ENCODE measurements at regions not wholly inside any gene's neighbourhood (a gene's known extent, or its start where the extent isn't known, plus 50 kb on each side); places are given as distances from the start of the nearest gene placed in this dataset.

GRCh38 chr5:62938927-62939326, 360.3 kb downstream of the LRRC70 start:
- Histone ChIP-seq H3K36me3 (ENCODE audit: insufficient read depth, low read length) (no peaks in the 10 kb centered on the region), H3K27ac (no peak overlapping the region), H3K9ac (ENCODE audit: insufficient read length) (no peak overlapping the region), H3K9me3 (ENCODE audit: low read depth, low read length) (no peaks in the 10 kb centered on the region), H3K4me3 (no peak overlapping the region)
- DNase-seq (ENCODE audit: low read depth, low spot score) = no peak
- no peak for TF ChIP-seq EZH2 (IDR thresholded peaks at IDR 0.05)
- TF ChIP-seq FOXP2 (optimal IDR thresholded peaks at IDR 0.05; ENCODE audit: control extremely low read depth, extremely low read length, insufficient read depth) = no peak

DNA sequence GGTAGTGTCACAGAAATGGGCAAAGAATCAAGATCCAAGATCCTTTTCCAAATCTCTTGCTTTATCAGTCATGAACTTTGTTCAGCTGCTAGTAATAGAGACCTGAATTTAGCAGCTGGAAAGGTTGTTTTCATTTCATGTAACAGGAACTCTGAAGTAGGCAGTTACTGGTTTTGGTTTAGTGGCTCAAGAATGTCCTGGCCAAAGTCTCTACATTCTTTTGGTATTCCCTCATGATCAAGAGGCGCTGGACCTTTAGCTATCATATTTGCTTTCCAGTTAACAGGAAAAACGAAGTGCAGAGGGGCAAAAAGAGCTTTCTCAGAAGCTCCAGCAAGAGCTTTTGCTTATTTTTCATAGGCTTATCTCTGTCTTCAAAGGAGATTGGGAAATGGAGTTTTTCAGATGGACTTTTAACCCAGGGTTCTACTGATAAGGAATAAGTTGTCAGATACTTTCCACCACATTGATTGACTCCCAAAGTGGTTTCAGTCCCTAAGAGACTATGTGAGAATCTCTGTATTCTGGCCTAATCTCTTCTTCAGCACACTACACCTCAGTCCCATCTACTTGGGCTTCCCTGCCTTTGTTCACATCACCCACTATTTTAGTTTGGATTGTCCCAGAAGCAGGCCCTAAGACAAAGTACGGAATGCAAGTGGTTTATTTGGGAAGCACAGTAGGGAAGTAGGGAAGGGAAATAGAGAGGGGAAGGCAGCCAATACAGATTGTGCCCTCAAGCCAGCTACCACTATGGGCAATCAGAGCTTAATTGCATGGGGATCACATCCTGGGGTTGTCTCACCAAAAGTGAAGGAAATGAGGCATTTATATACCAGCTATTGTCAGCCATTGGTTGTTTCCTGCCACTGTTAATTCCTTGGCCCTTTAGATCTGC, 359.3 kb downstream of the LRRC70 start:
- no peak overlapping the region for H3K4me3 ChIP-seq
- no peaks in the 10 kb centered on the region for H3K9me3 ChIP-seq (ENCODE audit: low read depth, low read length)
- no peak overlapping the region for H3K27ac ChIP-seq
- no peak overlapping the region for H3K9ac ChIP-seq (ENCODE audit: insufficient read length)
- DNase-seq (ENCODE audit: low read depth, low spot score) = no peak
- TF ChIP-seq EZH2 (IDR thresholded peaks at IDR 0.05) = no peak
- no peak for TF ChIP-seq FOXP2 (optimal IDR thresholded peaks at IDR 0.05; ENCODE audit: control extremely low read depth, extremely low read length, insufficient read depth)
- TF ChIP-seq POLR2AphosphoS5 (IDR thresholded peaks at IDR 0.05; ENCODE audit: borderline replicate concordance, low read depth, low read length) = no peak
- H3K36me3 ChIP-seq (ENCODE audit: insufficient read depth, low read length) = no peaks in the 10 kb centered on the region

GRCh38 chr5:62935660-62936059, 357.0 kb downstream of the LRRC70 start:
- DNase-seq (ENCODE audit: low read depth, low spot score) = no peak
- H3K9ac ChIP-seq (ENCODE audit: insufficient read length) = no peak overlapping the region
- no peak for TF ChIP-seq FOXP2 (optimal IDR thresholded peaks at IDR 0.05; ENCODE audit: control extremely low read depth, extremely low read length, insufficient read depth)
- H3K27ac ChIP-seq = no peak overlapping the region
- H3K9me3 ChIP-seq (ENCODE audit: low read depth, low read length) = no peaks in the 10 kb centered on the region
- no peaks in the 10 kb centered on the region for H3K36me3 ChIP-seq (ENCODE audit: insufficient read depth, low read length)
- H3K4me3 ChIP-seq = no peak overlapping the region

DNA sequence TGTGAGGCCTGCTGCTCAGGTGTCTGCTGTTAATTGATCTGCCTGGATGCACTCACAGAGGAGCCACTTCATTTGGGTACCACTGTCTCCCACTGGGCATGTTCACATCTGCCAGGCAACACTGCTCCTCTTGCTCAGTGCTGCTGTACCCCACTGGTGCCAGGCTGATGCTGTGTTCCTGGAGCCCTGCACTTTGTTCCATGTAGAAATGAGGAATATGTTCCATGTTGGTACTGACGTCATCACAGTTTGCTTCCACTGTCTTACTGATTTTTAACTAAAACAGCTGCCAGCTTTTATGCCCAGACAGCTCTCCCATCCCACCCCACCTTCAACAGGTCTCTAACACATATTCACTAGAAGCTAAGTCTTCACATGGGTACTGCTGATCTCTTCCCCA, 355.7 kb downstream of the LRRC70 start:
- Histone ChIP-seq H3K36me3 (ENCODE audit: insufficient read depth, low read length) (no peaks in the 10 kb centered on the region), H3K4me3 (no peak overlapping the region), H3K27ac (no peak overlapping the region), H3K9ac (ENCODE audit: insufficient read length) (no peak overlapping the region), H3K9me3 (ENCODE audit: low read depth, low read length) (no peaks in the 10 kb centered on the region)
- TF ChIP-seq FOXP2 (optimal IDR thresholded peaks at IDR 0.05; ENCODE audit: control extremely low read depth, extremely low read length, insufficient read depth) = no peak
- no peak for TF ChIP-seq POLR2AphosphoS5 (IDR thresholded peaks at IDR 0.05; ENCODE audit: borderline replicate concordance, low read depth, low read length)
- TF ChIP-seq EZH2 (IDR thresholded peaks at IDR 0.05) = no peak
- DNase-seq (ENCODE audit: low read depth, low spot score) = no peak

GRCh38 chr5:62933261-62933660, 354.6 kb downstream of the LRRC70 start:
- H3K27ac ChIP-seq = no peak overlapping the region
- TF ChIP-seq FOXP2 (optimal IDR thresholded peaks at IDR 0.05; ENCODE audit: control extremely low read depth, extremely low read length, insufficient read depth) (no peak), POLR2AphosphoS5 (IDR thresholded peaks at IDR 0.05; ENCODE audit: borderline replicate concordance, low read depth, low read length) (no peak), EZH2 (IDR thresholded peaks at IDR 0.05) (no peak)
- no peak for DNase-seq (ENCODE audit: low read depth, low spot score)

DNA sequence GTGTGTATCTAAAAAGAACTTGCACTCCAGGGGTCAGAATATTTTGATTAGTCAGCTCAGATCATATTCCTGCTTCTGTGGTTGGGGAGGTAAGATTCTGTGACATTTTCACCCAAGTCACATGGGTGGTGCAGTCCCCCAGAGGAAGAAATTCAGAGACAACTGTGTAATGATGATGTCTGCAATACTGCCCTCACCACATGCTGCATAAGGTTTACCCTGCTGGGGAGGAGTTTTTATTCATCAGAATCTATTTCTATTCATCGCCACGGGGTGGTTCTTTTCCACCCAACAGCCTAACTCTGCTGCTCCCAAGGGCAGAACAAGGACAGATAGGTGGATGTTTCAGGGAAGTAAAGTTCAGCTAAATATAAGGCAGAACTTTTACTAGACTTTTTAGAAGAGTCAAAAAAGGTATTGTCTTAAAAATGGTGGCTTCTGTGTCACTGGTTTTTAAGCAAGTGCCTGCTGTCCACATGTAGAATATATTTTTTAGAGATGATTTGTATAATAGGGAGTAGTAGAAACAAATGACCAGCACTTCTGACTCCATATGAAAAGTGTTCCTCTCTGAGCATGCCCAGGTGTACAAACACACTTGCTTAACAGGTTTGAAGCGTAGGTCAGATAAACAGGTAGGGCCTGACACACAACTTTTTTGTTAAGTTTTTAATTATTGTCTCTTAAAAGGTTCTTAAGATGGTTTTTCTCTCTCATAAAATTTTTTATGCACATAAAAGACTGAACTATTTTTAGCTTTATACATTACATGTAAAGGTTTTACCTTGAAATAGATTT, 352.7 kb downstream of the LRRC70 start:
- no peak for DNase-seq (ENCODE audit: low read depth, low spot score)
- Histone ChIP-seq H3K36me3 (ENCODE audit: insufficient read depth, low read length) (no peaks in the 10 kb centered on the region), H3K9me3 (ENCODE audit: low read depth, low read length) (no peaks in the 10 kb centered on the region), H3K27ac (no peak overlapping the region), H3K9ac (ENCODE audit: insufficient read length) (no peak overlapping the region), H3K4me3 (no peak overlapping the region)
- TF ChIP-seq FOXP2 (optimal IDR thresholded peaks at IDR 0.05; ENCODE audit: control extremely low read depth, extremely low read length, insufficient read depth) (no peak), EZH2 (IDR thresholded peaks at IDR 0.05) (no peak), POLR2AphosphoS5 (IDR thresholded peaks at IDR 0.05; ENCODE audit: borderline replicate concordance, low read depth, low read length) (no peak)

More at GRCh38 chr5:62933261-62933660, 354.6 kb downstream of the LRRC70 start:
- Histone ChIP-seq H3K4me3 (no peak overlapping the region), H3K9ac (ENCODE audit: insufficient read length) (no peak overlapping the region), H3K9me3 (ENCODE audit: low read depth, low read length) (no peaks in the 10 kb centered on the region), H3K36me3 (ENCODE audit: insufficient read depth, low read length) (no peaks in the 10 kb centered on the region)

- no peaks in the 10 kb centered on the region for H3K9me3 ChIP-seq (ENCODE audit: low read depth, low read length)
- no peaks in the 10 kb centered on the region for H3K36me3 ChIP-seq (ENCODE audit: insufficient read depth, low read length)
- DNase-seq (ENCODE audit: low read depth, low spot score) = no peak
- H3K27ac ChIP-seq = no peak overlapping the region
- no peak for TF ChIP-seq FOXP2 (optimal IDR thresholded peaks at IDR 0.05; ENCODE audit: control extremely low read depth, extremely low read length, insufficient read depth)
- no peak for TF ChIP-seq EZH2 (IDR thresholded peaks at IDR 0.05)
- no peak for TF ChIP-seq POLR2AphosphoS5 (IDR thresholded peaks at IDR 0.05; ENCODE audit: borderline replicate concordance, low read depth, low read length)
- H3K9ac ChIP-seq (ENCODE audit: insufficient read length) = no peak overlapping the region
- no peak overlapping the region for H3K4me3 ChIP-seq
Observed at GRCh38 chr5:62922191-62922590, 343.6 kb downstream of the LRRC70 start.

GRCh38 chr5:62920856-62921255, 342.2 kb downstream of the LRRC70 start:
- TF ChIP-seq FOXP2 (optimal IDR thresholded peaks at IDR 0.05; ENCODE audit: control extremely low read depth, extremely low read length, insufficient read depth) = no peak
- TF ChIP-seq POLR2AphosphoS5 (IDR thresholded peaks at IDR 0.05; ENCODE audit: borderline replicate concordance, low read depth, low read length) = no peak
- no peak for TF ChIP-seq EZH2 (IDR thresholded peaks at IDR 0.05)
- Histone ChIP-seq H3K9me3 (ENCODE audit: low read depth, low read length) (no peaks in the 10 kb centered on the region), H3K9ac (ENCODE audit: insufficient read length) (no peak overlapping the region), H3K4me3 (no peak overlapping the region), H3K36me3 (ENCODE audit: insufficient read depth, low read length) (no peaks in the 10 kb centered on the region), H3K27ac (no peak overlapping the region)
- no peak for DNase-seq (ENCODE audit: low read depth, low spot score)

Measured in SK-N-MC (cell line).